IMR-90 (cell line): ENCODE measurements at regions not wholly inside any gene's neighbourhood (a gene's known extent, or its start where the extent isn't known, plus 50 kb on each side); places are given as distances from the start of the nearest gene placed in this dataset.

ENCODE experiments used
- ATAC-seq: fragments of 200-7000 bp; cut with Tn5 transposase; 2 replicates; pipeline ENCODE4 v1.9.1; 2020; ENCODE audit warnings: low read depth, mild to moderate bottlenecking, moderate library complexity
- BruUV-seq: library from RNA; stranded (reverse); fragments of 400-500 nt; replicated peaks from 2 replicates; lab custom pipeline; 2021; lab: Mats Ljungman, UMichigan
- CTCF ChIA-PET: fragments of 300-600 bp; formaldehyde crosslinking; extraction: SDS; loops from one replicate; lab custom pipeline; 2021; ENCODE audit warnings: antibody characterized with exemption; lab: Yijun Ruan, JAX
- POLR2A ChIA-PET: fragments of 300-600 bp; sonication (Branson Sonifier 250); formaldehyde crosslinking; loops from one replicate; lab custom pipeline; 2022; ENCODE audit warnings: antibody characterized with exemption; ENCODE audit not compliant: unreplicated experiment; lab: Charles Lee
- DNase-seq: peaks from one replicate; pipeline ENCODE4 v3.0.0; 2013
- H2AFZ ChIP-seq: replicated peaks from 2 replicates; pipeline ENCODE3; 2013; ENCODE audit warnings: low read length, mild to moderate bottlenecking; ENCODE audit not compliant: poor library complexity
- H2AK5ac ChIP-seq: 2 replicates; pipeline ENCODE4 v1.6.1; 2013; ENCODE audit warnings: low read depth, low read length, inconsistent platforms
- H2AK9ac ChIP-seq: replicated peaks from 2 replicates; pipeline ENCODE3; 2013; ENCODE audit warnings: mild to moderate bottlenecking, low read depth, low read length, moderate library complexity; ENCODE audit not compliant: poor library complexity
- H2BK120ac ChIP-seq: 2 replicates; pipeline ENCODE4 v1.6.1; 2013; ENCODE audit warnings: low read depth, low read length, inconsistent platforms
- H2BK15ac ChIP-seq: 3 replicates; pipeline ENCODE4 v1.6.1; 2013; ENCODE audit warnings: low read depth, low read length, inconsistent platforms
- H2BK20ac ChIP-seq: 2 replicates; pipeline ENCODE4 v1.6.1; 2013; ENCODE audit warnings: low read depth, mild to moderate bottlenecking, inconsistent platforms, low read length, moderate library complexity
- H2BK5ac ChIP-seq: 2 replicates; pipeline ENCODE4 v1.6.1; 2013; ENCODE audit warnings: mild to moderate bottlenecking, low read depth, low read length, inconsistent platforms; ENCODE audit not compliant: poor library complexity, severe bottlenecking
- H3K14ac ChIP-seq: replicated peaks from 2 replicates; pipeline ENCODE4 v1.6.1; 2013; ENCODE audit warnings: low read depth, low read length, inconsistent platforms
- H3K18ac ChIP-seq: 2 replicates; pipeline ENCODE4 v1.6.1; 2013; ENCODE audit warnings: low read depth, low read length, control low read depth
- H3K23ac ChIP-seq: 2 replicates; pipeline ENCODE4 v1.6.1; 2013; ENCODE audit warnings: low read depth, low read length, inconsistent platforms
- H3K27ac ChIP-seq: 2 replicates; pipeline ENCODE4 v1.5.1; 2013; ENCODE audit warnings: mild to moderate bottlenecking, control low read depth, low read length; ENCODE audit not compliant: insufficient read depth
- H3K27me3 ChIP-seq: 2 replicates; pipeline ENCODE4 v1.6.1; 2013; ENCODE audit warnings: low read length; ENCODE audit not compliant: control insufficient read depth, insufficient read depth
- H3K36me3 ChIP-seq: 2 replicates; pipeline ENCODE4 v1.6.1; 2013; ENCODE audit warnings: low read length, mixed read lengths; ENCODE audit not compliant: control insufficient read depth, insufficient read depth
- H3K4ac ChIP-seq: 2 replicates; pipeline ENCODE4 v1.6.1; 2013; ENCODE audit warnings: low read depth, low read length, inconsistent platforms
- H3K4me1 ChIP-seq: 2 replicates; pipeline ENCODE4 v1.6.1; 2013; ENCODE audit warnings: low read length, mixed read lengths; ENCODE audit not compliant: control insufficient read depth, insufficient read depth
- H3K4me2 ChIP-seq: 2 replicates; pipeline ENCODE4 v1.6.1; 2013; ENCODE audit warnings: low read depth, mild to moderate bottlenecking, control low read depth, low read length, moderate library complexity
- H3K4me3 ChIP-seq: 2 replicates; pipeline ENCODE4 v1.5.1; 2013; ENCODE audit warnings: low read depth, mild to moderate bottlenecking, control low read depth, low read length, moderate library complexity; ENCODE audit not compliant: insufficient read depth
- H3K56ac ChIP-seq: 2 replicates; pipeline ENCODE4 v1.6.1; 2013; ENCODE audit warnings: low read length, inconsistent platforms; ENCODE audit not compliant: insufficient read depth; ENCODE audit errors: extremely low read depth
- H3K79me1 ChIP-seq, 2 experiments: 2 replicates each; pipeline ENCODE4 v1.6.1; 2013; ENCODE audit warnings: low read length in 2 of 2, inconsistent platforms in 1 of 2, low read depth in 1 of 2
- H3K9ac ChIP-seq: 2 replicates; pipeline ENCODE4 v1.6.1; 2013; ENCODE audit warnings: low read depth, low read length, control low read depth
- H3K9me1 ChIP-seq: 2 replicates; pipeline ENCODE4 v1.6.1; 2013; ENCODE audit warnings: low read length, inconsistent platforms; ENCODE audit not compliant: insufficient read depth
- H3K9me3 ChIP-seq: 2 replicates; pipeline ENCODE4 v1.6.1; 2013; ENCODE audit warnings: low read length; ENCODE audit not compliant: control insufficient read depth, insufficient read depth
- H4K20me1 ChIP-seq: 2 replicates; pipeline ENCODE4 v1.6.1; 2013; ENCODE audit warnings: low read length, inconsistent platforms; ENCODE audit not compliant: insufficient read depth
- H4K5ac ChIP-seq: 2 replicates; pipeline ENCODE4 v1.6.1; 2013; ENCODE audit warnings: mild to moderate bottlenecking, low read depth, low read length, control low read depth
- H4K8ac ChIP-seq, 2 experiments: 2 replicates each; pipeline ENCODE4 v1.6.1; 2013; ENCODE audit warnings: low read depth in 2 of 2, low read length in 2 of 2, control low read depth in 1 of 2, inconsistent platforms in 1 of 2
- H4K91ac ChIP-seq: 2 replicates; pipeline ENCODE4 v1.6.1; 2013; ENCODE audit warnings: low read depth, low read length, inconsistent platforms; ENCODE audit not compliant: insufficient read depth
- BHLHE40 ChIP-seq: fragments of 150-350 bp; IDR thresholded peaks from 2 replicates; pipeline ENCODE4 v1.6.1; 2016; ENCODE audit warnings: mild to moderate bottlenecking, low read depth, low read length
- CHD1 ChIP-seq: IDR thresholded peaks from 2 replicates; pipeline ENCODE4 v1.6.1; 2012; ENCODE audit warnings: low read depth, low read length, improper control_type of control experiment
- FOS ChIP-seq: fragments of 150-350 bp; IDR thresholded peaks from 2 replicates; pipeline ENCODE4 v1.6.1; 2016; ENCODE audit warnings: low read depth, low read length
- MXI1 ChIP-seq: IDR thresholded peaks from 2 replicates; pipeline ENCODE4 v1.6.1; 2012; ENCODE audit warnings: low read depth, mild to moderate bottlenecking, low read length, moderate library complexity, borderline replicate concordance
- NFE2L2 ChIP-seq: fragments of 150-350 bp; IDR thresholded peaks from 2 replicates; pipeline ENCODE4 v1.6.1; 2016; ENCODE audit warnings: low read depth, mild to moderate bottlenecking, low read length
- POLR2A ChIP-seq: IDR thresholded peaks from 2 replicates; pipeline ENCODE4 v1.6.1; 2012; ENCODE audit warnings: mild to moderate bottlenecking, low read depth, low read length
- RAD21 ChIP-seq: IDR thresholded peaks from 2 replicates; pipeline ENCODE4 v1.6.1; 2012; ENCODE audit warnings: low read length, improper control_type of control experiment
- RFX5 ChIP-seq: IDR thresholded peaks from 2 replicates; pipeline ENCODE4 v1.8.0; 2012; ENCODE audit warnings: low read depth, mild to moderate bottlenecking, low read length, moderate library complexity
- SMC3 ChIP-seq: fragments of 150-350 bp; IDR thresholded peaks from 2 replicates; pipeline ENCODE4 v1.6.1; 2016; ENCODE audit warnings: low read depth, mild to moderate bottlenecking, antibody characterized with exemption, low read length, moderate library complexity
- WGBS, 2 experiments: methylation state at CpG; one replicate each; pipeline versions ENCODE4 v1.1.5 to v1.1.7; 2013; ENCODE audit warnings: missing lambda C conversion rate in 2 of 2; ENCODE audit not compliant: insufficient read length in 1 of 2; ENCODE audit errors: extremely low coverage in 2 of 2; 5-methylcytosine and 5-hydroxymethylcytosine counted together
- dilution Hi-C: fragments of 300-500 bp; cut with HindIII; formaldehyde crosslinking; loops from one replicate; pipeline ENCODE4 v1.14.3; 2018; ENCODE audit warnings: low sequenced_read_pairs; ENCODE audit not compliant: unreplicated experiment
- in situ Hi-C: fragments of 300-500 bp; cut with MboI; formaldehyde crosslinking; loops from 3 replicates; pipeline ENCODE4 v1.14.3; 2019; ENCODE audit warnings: low sequenced_read_pairs, inconsistent platforms, mixed read lengths
- intact Hi-C: fragments of 100-400 bp; cut with micrococcal nuclease; formaldehyde crosslinking; loops from 2 replicates; pipeline ENCODE4 v1.10.0; 2022
- TF ChIP-seq, protein P1 (sequence below): fragments of 150-350 bp; IDR thresholded peaks from 2 replicates; pipeline ENCODE4 v1.6.1; 2016; ENCODE audit warnings: low read depth, mild to moderate bottlenecking, low read length, moderate library complexity, borderline replicate concordance
- TF ChIP-seq, protein P2 (sequence below): fragments of 150-350 bp; IDR thresholded peaks from 2 replicates; pipeline ENCODE4 v1.6.1; 2017; ENCODE audit warnings: mild to moderate bottlenecking, antibody characterized with exemption, low read length, low read depth

DNA sequence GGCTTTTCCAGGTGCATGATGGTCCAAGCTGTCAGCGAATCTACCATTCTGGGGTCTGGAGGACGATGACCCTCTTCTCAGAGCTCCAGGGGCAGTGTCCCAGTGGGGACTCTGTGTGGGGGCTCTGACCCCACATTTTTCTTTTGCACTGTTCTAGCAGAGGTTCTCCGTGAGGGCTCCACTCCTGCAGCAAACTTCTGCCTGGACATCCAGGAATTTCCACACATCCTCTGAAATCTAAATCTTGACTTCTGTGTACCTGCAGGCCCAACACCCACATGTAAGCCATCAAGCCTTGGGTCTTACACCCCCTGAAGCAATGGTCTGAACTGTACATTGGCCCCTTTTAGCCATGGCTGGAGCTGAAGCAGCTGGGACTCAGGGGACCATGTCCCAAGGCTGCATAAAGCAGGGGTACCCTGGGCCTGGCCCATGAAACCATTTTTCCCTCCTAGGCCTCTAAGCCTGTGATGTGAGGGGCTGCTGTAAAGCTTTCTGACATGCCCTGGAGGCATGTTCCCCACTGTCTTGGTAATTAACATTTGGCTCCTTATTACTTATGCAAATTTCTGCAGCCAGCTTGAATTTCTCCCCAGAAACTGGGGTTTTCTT is 86.9 kb downstream of the ZNF783 start:
- H4K20me1 ChIP-seq, result no peaks in the 10 kb centered on the region
- H3K27me3 ChIP-seq, result no peaks in the 10 kb centered on the region
- no peak overlapping the region for H3K9ac ChIP-seq
- no peak for TF ChIP-seq RFX5
- TF ChIP-seq NFE2L2, result no peak
- no peak for TF ChIP-seq BHLHE40
- TF ChIP-seq POLR2A, result no peak
- no peak for TF ChIP-seq FOS
- TF ChIP-seq, protein P1, sequence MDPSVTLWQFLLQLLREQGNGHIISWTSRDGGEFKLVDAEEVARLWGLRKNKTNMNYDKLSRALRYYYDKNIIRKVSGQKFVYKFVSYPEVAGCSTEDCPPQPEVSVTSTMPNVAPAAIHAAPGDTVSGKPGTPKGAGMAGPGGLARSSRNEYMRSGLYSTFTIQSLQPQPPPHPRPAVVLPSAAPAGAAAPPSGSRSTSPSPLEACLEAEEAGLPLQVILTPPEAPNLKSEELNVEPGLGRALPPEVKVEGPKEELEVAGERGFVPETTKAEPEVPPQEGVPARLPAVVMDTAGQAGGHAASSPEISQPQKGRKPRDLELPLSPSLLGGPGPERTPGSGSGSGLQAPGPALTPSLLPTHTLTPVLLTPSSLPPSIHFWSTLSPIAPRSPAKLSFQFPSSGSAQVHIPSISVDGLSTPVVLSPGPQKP, result no peak
- TF ChIP-seq, protein P2, sequence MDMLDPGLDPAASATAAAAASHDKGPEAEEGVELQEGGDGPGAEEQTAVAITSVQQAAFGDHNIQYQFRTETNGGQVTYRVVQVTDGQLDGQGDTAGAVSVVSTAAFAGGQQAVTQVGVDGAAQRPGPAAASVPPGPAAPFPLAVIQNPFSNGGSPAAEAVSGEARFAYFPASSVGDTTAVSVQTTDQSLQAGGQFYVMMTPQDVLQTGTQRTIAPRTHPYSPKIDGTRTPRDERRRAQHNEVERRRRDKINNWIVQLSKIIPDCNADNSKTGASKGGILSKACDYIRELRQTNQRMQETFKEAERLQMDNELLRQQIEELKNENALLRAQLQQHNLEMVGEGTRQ, result no peak
- TF ChIP-seq SMC3, result no peak
- TF ChIP-seq MXI1, result no peak
- TF ChIP-seq CHD1, result no peak
- TF ChIP-seq RAD21, result no peak
- WGBS, 2 experiments, result 33% methylated on average over 2 of the region's 3 CpGs; no CpG with 5 or more reads in 1 of the 2 experiments
- no peaks in the 10 kb centered on the region for H3K79me1 ChIP-seq
- ATAC-seq (no peak), DNase-seq (no peak)
- H3K18ac ChIP-seq, result no peak overlapping the region
- H2AK9ac ChIP-seq, result no peak overlapping the region
- H3K4me1 ChIP-seq, result no peaks in the 10 kb centered on the region
- no peak overlapping the region for H2BK20ac ChIP-seq
- no peak overlapping the region for H3K23ac ChIP-seq
- H3K9me3 ChIP-seq, result no peaks in the 10 kb centered on the region
- no peak overlapping the region for H2BK5ac ChIP-seq
- H2BK120ac ChIP-seq, result no peak overlapping the region
- in situ Hi-C loops (no loop called here), intact Hi-C loops (no loop called here), dilution Hi-C loops (no loop called here)
- H3K4me2 ChIP-seq, result no peak overlapping the region
- no peak overlapping the region for H3K4me3 ChIP-seq
- no TSS peak for BruUV-seq
- no peak overlapping the region for H2BK15ac ChIP-seq
- H4K5ac ChIP-seq, result no peak overlapping the region
- no peak overlapping the region for H4K91ac ChIP-seq
- no peak overlapping the region for H4K8ac ChIP-seq
- H2AK5ac ChIP-seq, result no peak overlapping the region
- no peaks in the 10 kb centered on the region for H3K36me3 ChIP-seq
- ChIA-PET POLR2A (no interaction called here), CTCF (no interaction called here)
- H3K9me1 ChIP-seq, result no peaks in the 10 kb centered on the region
- H3K4ac ChIP-seq, result no peak overlapping the region
- H3K56ac ChIP-seq, result no peak overlapping the region
- no peak overlapping the region for H3K14ac ChIP-seq
- H2AFZ ChIP-seq, result no peak overlapping the region
- H3K27ac ChIP-seq, result no peak overlapping the region
